ENCODE measurements at regions not wholly inside any gene's neighbourhood (a gene's known extent, or its start where the extent isn't known, plus 50 kb on each side); places are given as distances from the start of the nearest gene placed in this dataset.
A peak's percentile ranks its signal among the peaks of the same experiment; 100 is the strongest.
"Not testable (repeated sequence)": the region's sequence is repeated elsewhere in the genome, so short reads cannot be mapped to it uniquely, and the experiment has no call there.

GRCh38 chrX:40371376-40371775 is 209.4 kb upstream of the ATP6AP2 start:
- peaks cover 23% of the 10 kb centered on the region for H3K9me3 Mint-ChIP-seq
- H3K4me1 Mint-ChIP-seq: peaks cover 5% of the 10 kb centered on the region
- peak; percentile 58 for DNase-seq
- H3K36me3 Mint-ChIP-seq (ENCODE audit: low read depth): no peaks in the 10 kb centered on the region
- Histone ChIP-seq H3K27me3 (ENCODE audit: control insufficient read depth, insufficient read depth, low read length, poor library complexity, severe bottlenecking) (no peaks in the 10 kb centered on the region), H3K9me3 (ENCODE audit: control insufficient read depth, low read length) (no peaks in the 10 kb centered on the region), H3K4me1 (ENCODE audit: control insufficient read depth, insufficient read depth, low read length) (no peaks in the 10 kb centered on the region), H3K27ac (ENCODE audit: low read depth, low read length) (no peak overlapping the region), H3K4me3 (ENCODE audit: low read length) (no peak overlapping the region), H3K36me3 (ENCODE audit: control insufficient read depth, insufficient read depth, low read length) (no peaks in the 10 kb centered on the region), H3K9ac (ENCODE audit: extremely low read depth, low read length, poor library complexity, severe bottlenecking) (no peak overlapping the region)
- H3K27me3 Mint-ChIP-seq (ENCODE audit: insufficient read depth): no peaks in the 10 kb centered on the region
- H3K4me3 Mint-ChIP-seq: no peak overlapping the region
- TF ChIP-seq CTCF (conservative IDR thresholded peaks at IDR 0.05): no peak
- no peak overlapping the region for H3K27ac Mint-ChIP-seq
- WGBS, 2 experiments (ENCODE audit: insufficient coverage in 1 of 2, insufficient read length in 1 of 2): 81% methylated on average over 5 of the region's 6 CpGs; no CpG with 5 or more reads in 1 of the 2 experiments

DNA sequence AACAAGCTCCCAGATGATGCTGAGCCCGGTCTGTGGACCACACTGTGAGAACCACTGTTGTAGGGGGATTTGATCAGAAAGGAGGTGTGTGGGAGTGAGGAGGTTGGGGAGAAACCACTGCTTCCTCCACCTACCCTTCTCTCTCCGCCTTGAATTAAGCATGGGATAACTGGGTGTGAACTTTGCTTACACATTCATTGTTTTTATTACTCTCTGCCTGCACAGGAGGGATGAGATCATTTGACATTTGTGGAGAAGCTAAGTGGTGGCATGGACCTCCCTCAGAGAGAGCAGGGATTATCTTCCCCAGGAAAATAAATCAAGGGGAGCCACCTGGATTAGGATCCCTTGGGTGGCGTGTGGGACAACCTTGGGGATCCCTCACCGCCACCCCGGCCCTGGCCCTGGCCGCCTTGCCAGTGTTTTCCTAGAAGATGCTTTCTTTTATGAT is 212.1 kb upstream of the ATP6AP2 start:
- DNase-seq: peak; percentile 77
- no peaks in the 10 kb centered on the region for H3K36me3 ChIP-seq (ENCODE audit: control insufficient read depth, insufficient read depth, low read length)
- 93% methylated on average over 3 of the region's 6 CpGs; no CpG with 5 or more reads in 1 of the 2 experiments for whole genome bisulfite sequencing, 2 experiments (ENCODE audit: insufficient coverage in 1 of 2, insufficient read length in 1 of 2)
- H3K9me3 ChIP-seq (ENCODE audit: control insufficient read depth, low read length): no peaks in the 10 kb centered on the region
- H3K4me3 ChIP-seq (ENCODE audit: low read length): no peak overlapping the region
- TF ChIP-seq CTCF (conservative IDR thresholded peaks at IDR 0.05): no peak
- Mint-ChIP-seq H3K27ac (no peak overlapping the region), H3K4me3 (no peak overlapping the region), H3K9me3 (peaks cover 44% of the 10 kb centered on the region), H3K36me3 (ENCODE audit: low read depth) (no peaks in the 10 kb centered on the region), H3K4me1 (peaks cover 5% of the 10 kb centered on the region), H3K27me3 (ENCODE audit: insufficient read depth) (no peaks in the 10 kb centered on the region)
- no peak overlapping the region for H3K27ac ChIP-seq (ENCODE audit: low read depth, low read length)
- H3K9ac ChIP-seq (ENCODE audit: extremely low read depth, low read length, poor library complexity, severe bottlenecking): no peak overlapping the region
- H3K27me3 ChIP-seq (ENCODE audit: control insufficient read depth, insufficient read depth, low read length, poor library complexity, severe bottlenecking): no peaks in the 10 kb centered on the region
- H3K4me1 ChIP-seq (ENCODE audit: control insufficient read depth, insufficient read depth, low read length): no peaks in the 10 kb centered on the region

DNA sequence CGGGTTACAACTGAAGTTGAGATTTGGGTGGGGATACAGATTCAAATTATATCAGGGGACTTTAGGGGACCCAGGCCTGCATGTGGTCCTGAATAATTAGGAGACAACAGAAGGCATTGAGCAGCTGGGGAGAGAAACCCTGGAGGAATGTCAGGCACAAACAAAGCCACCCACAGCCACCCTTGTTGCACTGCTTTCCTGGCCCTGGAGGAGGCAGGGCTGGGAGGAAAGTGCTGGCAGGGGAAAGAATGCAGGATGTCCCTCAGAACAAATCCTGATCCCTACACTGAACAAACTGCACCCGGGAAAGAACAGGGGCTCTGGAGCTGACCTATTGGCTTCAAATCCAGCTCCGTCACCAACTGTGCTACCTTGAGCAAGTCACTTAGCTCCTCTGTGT is 214.1 kb upstream of the ATP6AP2 start:
- Histone ChIP-seq H3K4me3 (ENCODE audit: low read length) (no peak overlapping the region), H3K9ac (ENCODE audit: extremely low read depth, low read length, poor library complexity, severe bottlenecking) (no peak overlapping the region), H3K36me3 (ENCODE audit: control insufficient read depth, insufficient read depth, low read length) (no peaks in the 10 kb centered on the region), H3K27me3 (ENCODE audit: control insufficient read depth, insufficient read depth, low read length, poor library complexity, severe bottlenecking) (no peaks in the 10 kb centered on the region), H3K4me1 (ENCODE audit: control insufficient read depth, insufficient read depth, low read length) (no peaks in the 10 kb centered on the region), H3K27ac (ENCODE audit: low read depth, low read length) (no peak overlapping the region), H3K9me3 (ENCODE audit: control insufficient read depth, low read length) (no peaks in the 10 kb centered on the region)
- 66% methylated on average over 2 of the region's 3 CpGs; no CpG with 5 or more reads in 1 of the 2 experiments for WGBS, 2 experiments (ENCODE audit: insufficient coverage in 1 of 2, insufficient read length in 1 of 2)
- H3K9me3 Mint-ChIP-seq: peaks cover 49% of the 10 kb centered on the region
- peak; percentile 58 for TF ChIP-seq CTCF (conservative IDR thresholded peaks at IDR 0.05)
- no peak overlapping the region for H3K4me3 Mint-ChIP-seq
- DNase-seq: peak; percentile 85
- H3K4me1 Mint-ChIP-seq: peaks cover 9% of the 10 kb centered on the region
- H3K36me3 Mint-ChIP-seq (ENCODE audit: low read depth): no peaks in the 10 kb centered on the region
- H3K27ac Mint-ChIP-seq: no peak overlapping the region
- H3K27me3 Mint-ChIP-seq (ENCODE audit: insufficient read depth): no peaks in the 10 kb centered on the region

GRCh38 chrX:40362291-40362690 is 218.5 kb upstream of the ATP6AP2 start:
- H3K27me3 ChIP-seq (ENCODE audit: control insufficient read depth, insufficient read depth, low read length, poor library complexity, severe bottlenecking); H3K4me1 ChIP-seq (ENCODE audit: control insufficient read depth, insufficient read depth, low read length); H3K4me3 Mint-ChIP-seq; H3K27ac Mint-ChIP-seq; H3K9me3 ChIP-seq (ENCODE audit: control insufficient read depth, low read length); H3K27me3 Mint-ChIP-seq (ENCODE audit: insufficient read depth); H3K36me3 Mint-ChIP-seq (ENCODE audit: low read depth); H3K27ac ChIP-seq (ENCODE audit: low read depth, low read length); DNase-seq; H3K4me3 ChIP-seq (ENCODE audit: low read length); H3K4me1 Mint-ChIP-seq; H3K36me3 ChIP-seq (ENCODE audit: control insufficient read depth, insufficient read depth, low read length); H3K9ac ChIP-seq (ENCODE audit: extremely low read depth, low read length, poor library complexity, severe bottlenecking): not testable (repeated sequence)
- H3K9me3 Mint-ChIP-seq: peaks cover 63% of the 10 kb centered on the region
- WGBS, 2 experiments (ENCODE audit: insufficient coverage in 1 of 2, insufficient read length in 1 of 2): 95% methylated on average over 14 of the region's 14 CpGs; no CpG with 5 or more reads in 1 of the 2 experiments

All from endodermal cell (in vitro differentiated cells).